GM18868 (cell line): ENCODE measurements at regions not wholly inside any gene's neighbourhood (a gene's known extent, or its start where the extent isn't known, plus 50 kb on each side); places are given as distances from the start of the nearest gene placed in this dataset.
A peak's percentile ranks its signal among the peaks of the same experiment; 100 is the strongest.
"Not testable (repeated sequence)": the region's sequence is repeated elsewhere in the genome, so short reads cannot be mapped to it uniquely, and the experiment has no call there.

Experiments used
- ATAC-seq: cut with Tn5 transposase; IDR thresholded peaks from one replicate; pipeline ENCODE4 v1.9.1; 2021; ENCODE audit warnings: mild to moderate bottlenecking, moderate library complexity; ENCODE audit not compliant: unreplicated experiment

GRCh38 chr12:30364822-30365221 lies 330.8 kb downstream of the IPO8 start:
- ATAC-seq, result no peak

DNA sequence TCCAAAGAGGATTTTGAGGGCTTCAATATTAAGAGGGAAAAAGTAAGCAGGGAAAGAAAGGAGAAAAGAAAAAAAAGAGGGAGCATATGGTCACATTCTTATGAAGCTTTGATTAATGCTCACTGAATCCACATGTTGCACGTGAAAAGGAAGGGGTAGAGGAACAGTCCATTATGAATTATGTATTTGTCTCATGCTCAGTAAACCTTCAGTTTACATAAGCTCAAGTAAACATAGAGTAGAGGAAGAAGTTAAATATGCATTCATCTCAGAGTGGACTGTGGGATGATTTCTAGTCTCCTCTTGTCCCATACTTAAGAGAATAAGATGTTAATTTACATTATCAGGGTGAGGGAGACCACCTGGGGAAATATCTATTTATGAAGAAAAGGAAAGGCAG lies 334.5 kb downstream of the IPO8 start:
- no peak for ATAC-seq

DNA sequence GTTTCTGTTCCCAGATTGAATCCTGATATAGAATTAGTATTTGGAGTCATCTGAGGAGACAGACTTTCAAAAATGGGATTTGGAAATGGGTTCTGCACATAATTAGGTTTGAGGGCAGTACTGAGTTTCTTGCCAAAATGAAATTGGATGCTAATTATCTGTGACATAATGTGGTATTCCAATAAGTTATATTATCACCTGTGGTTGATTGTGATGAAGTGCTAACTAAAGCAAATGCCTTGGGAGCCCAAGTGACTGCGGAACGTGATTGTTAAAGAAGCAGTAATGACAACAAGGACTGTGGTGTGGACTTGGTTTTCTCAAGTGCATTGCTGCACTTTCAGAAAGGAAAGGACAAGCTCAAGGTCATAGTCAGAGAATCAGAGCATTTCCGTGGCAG lies 337.0 kb downstream of the IPO8 start:
- no peak for ATAC-seq

DNA sequence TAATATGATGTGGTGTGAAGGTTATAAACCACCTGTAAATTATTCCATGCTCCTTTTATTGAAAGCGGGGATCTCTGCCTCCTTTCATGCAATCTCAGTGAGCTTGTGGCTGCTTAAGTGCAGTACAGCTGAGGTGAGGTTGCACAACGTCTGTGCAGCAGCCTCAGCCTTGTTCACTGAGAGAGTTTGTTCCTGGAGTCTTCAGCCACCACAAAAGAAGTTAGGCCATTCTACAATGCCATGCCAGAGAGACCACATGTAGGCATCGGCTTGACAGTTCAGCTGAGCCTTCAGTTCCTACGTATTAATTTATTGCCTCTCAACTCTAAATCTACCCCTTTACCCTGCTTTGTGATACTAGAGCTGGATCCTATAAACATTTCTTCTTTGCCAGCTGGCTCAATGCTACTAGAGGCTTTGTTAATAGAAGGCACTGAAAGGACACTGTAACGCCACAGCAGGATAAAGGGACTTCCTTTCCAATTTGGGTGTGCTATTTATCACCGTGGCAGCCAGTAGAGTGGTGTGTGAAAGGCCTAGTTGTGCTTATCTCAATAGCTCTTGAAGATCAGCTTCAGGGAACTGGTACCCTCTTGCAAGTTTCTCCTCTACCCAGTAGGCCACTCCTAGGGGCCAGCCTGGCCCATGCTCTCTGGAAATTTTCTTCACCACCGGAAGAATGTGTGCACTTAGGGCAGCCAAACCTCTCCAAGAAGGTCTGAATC lies 337.7 kb downstream of the IPO8 start:
- no peak for ATAC-seq

DNA sequence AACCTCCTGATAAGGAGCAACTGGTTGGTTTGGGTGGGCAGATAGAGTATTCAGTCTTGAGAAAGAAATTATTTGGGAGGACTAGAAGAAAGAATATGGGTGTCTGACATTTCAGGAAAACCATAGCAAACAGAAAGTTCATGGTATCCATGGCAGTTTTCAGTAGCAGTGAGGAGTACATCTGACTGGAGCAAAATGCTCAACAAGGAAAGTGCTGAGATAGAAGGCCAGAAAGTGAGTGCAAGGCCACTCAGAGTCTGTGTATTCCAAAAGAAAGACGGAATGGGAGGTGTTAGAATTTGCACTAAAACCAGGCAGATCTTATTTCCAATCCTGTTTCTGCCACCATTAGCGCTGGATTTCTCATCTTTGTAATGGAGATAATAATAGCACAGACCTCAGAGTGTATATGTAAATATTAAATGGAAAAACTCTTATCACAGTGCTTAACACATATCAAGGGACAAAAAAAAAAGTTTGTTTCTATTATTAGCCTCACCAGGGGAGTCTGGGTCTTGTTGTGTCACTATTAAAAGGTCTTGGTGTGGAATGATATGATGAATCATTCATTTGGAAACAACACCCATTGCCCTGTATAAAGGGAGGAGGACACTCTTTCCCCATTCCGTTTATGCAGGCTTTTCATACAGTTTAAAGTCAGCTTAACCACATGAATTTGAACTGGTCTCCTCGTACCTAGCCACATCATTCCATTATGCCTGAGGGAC lies 349.8 kb downstream of the IPO8 start:
- no peak for ATAC-seq

DNA sequence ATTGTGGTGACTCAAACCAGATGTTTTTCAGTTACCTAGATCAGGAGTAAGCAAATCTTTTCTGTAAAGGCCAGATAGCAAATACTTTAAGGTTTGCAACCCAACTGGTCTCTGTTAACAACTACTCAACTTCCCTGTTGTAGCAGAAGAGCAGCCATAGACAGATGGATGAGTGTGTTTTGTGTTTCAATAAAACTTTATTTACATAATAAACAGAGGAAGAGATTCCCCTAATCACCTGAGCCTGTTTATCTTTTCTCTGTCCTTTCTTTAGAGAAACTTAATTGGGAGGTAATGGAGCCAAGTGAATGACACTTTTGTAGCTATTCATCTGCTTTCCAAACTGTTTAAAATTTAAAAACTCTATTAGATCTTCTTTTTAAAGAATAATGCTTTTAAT lies 365.1 kb downstream of the IPO8 start:
- ATAC-seq, result no peak

DNA sequence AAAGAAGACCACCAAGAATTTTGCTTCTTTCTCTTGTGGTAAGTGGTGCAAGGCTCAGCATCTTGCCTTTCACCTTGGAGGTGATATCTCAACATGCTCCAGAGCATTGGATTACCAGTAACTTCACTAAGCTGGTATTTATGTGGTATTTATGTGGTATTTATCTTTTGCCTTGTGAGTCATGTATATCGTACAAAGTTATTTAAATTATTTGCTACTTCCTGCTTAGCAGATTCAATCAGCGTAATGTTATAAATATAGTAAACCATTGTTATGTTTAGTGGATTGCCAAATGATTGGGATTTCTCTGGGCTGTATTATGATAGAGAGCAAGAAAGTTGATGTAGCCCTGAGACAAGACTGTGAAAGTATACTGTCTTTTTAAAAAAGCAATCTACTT lies 366.4 kb downstream of the IPO8 start:
- no peak for ATAC-seq

- no peak for ATAC-seq
Measured at GRCh38 chr12:30323008-30323407, 372.7 kb downstream of the IPO8 start.

- no peak for ATAC-seq
Measured at GRCh38 chr12:30320561-30320960, 375.1 kb downstream of the IPO8 start.

GRCh38 chr12:30314506-30315100 lies 381.1 kb downstream of the IPO8 start:
- ATAC-seq, result no peak

- no peak for ATAC-seq
Measured at GRCh38 chr12:30308010-30308717, 387.5 kb downstream of the IPO8 start.

GRCh38 chr12:30304528-30304927 lies 391.1 kb downstream of the IPO8 start:
- ATAC-seq, result no peak

- no peak for ATAC-seq
Measured at GRCh38 chr12:30301291-30301690, 394.4 kb downstream of the IPO8 start.

GRCh38 chr12:30296486-30296885 lies 399.2 kb downstream of the IPO8 start:
- ATAC-seq, result no peak

DNA sequence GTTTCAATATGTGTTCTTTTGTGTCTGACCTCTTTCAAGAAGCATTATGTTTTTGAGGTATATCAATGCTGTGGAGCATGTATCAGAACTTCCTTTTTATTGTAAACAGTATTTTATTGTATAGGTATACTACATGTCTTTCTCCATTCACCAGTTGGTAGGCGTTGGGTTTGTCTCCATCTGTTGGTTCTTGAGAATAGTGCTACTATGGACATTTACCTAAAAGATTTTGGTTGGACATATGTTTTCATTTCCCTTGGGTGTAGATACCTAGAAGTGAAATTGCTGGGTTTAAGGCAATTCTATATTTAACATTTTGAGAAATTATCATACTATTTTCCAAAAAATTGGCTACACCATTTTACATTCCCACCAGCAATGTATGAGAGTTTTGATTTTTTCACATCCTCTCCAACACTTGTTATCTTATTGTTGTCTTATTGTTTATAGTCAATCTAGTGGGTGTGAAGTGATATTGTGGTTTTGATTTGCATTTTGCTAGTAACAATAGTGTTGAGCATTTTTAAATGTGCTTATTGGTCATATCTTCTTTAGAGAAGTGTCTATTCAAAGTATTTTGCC lies 409.2 kb downstream of the IPO8 start:
- peak; percentile 72 for ATAC-seq

DNA sequence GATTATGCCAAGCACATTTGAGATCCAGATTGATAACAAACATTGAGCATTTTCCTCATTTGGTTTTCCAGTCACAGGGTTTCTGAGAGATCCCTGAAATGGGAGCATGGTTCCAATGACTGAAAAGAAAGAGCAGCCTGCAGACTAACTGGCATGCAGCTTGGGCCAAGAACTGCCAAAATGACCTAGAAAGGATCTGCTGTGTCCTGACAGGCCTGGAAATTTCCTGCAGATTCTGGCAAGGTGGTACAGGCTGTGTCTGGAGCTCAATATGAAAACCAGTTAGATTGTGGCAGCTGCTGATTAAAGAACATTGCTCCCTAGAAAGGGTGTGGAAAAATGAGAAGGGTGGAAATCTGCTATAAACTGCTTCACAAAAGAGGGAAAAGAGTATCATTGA lies 417.3 kb downstream of the IPO8 start:
- ATAC-seq, result no peak

GRCh38 chr12:30272515-30272914 lies 423.2 kb downstream of the IPO8 start:
- not testable (repeated sequence) for ATAC-seq

- no peak for ATAC-seq
Measured at GRCh38 chr12:30269496-30269895, 426.2 kb downstream of the IPO8 start.

- ATAC-seq, result no peak
Measured at GRCh38 chr12:30268041-30268440, 427.6 kb downstream of the IPO8 start.

DNA sequence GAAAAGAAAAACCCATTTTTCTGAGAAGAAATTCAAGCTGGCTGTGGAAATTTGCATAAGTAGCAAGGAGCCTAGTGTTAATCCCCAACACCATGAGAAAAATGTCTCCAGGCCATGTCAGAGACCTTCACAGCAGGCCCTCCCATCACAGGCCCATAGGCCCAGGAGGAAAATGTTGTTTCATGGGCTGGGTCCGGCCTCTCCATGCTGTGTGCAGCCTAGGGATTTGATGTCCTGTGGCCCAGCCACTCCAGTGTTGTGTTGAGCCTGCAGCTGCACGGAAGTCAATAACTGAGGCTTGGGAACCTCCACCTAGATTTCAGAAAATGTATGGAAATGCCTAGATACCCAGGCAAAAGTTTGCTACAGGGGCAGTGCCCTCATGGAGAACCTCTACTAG lies 432.2 kb downstream of the IPO8 start:
- no peak for ATAC-seq

DNA sequence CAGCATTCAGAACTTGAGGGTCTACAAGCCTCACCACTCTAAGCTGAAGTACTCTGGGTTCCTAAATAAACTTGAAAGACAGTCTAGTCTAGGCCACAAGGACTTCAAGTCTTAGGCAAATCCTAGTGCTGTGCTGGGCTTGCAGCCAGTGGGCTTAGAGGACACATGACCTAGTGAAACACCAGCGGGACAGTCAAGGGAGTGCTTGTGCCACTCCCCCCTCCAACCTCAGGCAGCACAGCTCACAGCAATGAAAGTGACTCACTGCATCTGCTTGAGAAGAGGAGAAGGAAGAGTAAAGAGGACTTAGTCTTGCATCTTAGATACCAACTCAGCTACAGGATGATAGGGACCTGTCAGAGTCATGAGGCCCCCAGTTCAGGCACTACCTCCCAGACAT lies 438.1 kb downstream of the IPO8 start:
- no peak for ATAC-seq
